Activated naive CD8-positive, alpha-beta T cell treated with anti-CD3 and anti-CD28 coated beads, Interleukin-2, amount 50 U/mL, for 24 hours (primary cell): ENCODE measurements at regions not wholly inside any gene's neighbourhood (a gene's known extent, or its start where the extent isn't known, plus 50 kb on each side); places are given as distances from the start of the nearest gene placed in this dataset.
"Not testable (repeated sequence)": the region's sequence is repeated elsewhere in the genome, so short reads cannot be mapped to it uniquely, and the experiment has no call there.

Experiments used
- ATAC-seq: fragments of 150-1000 bp; cut with Tn5 transposase; one replicate; pipeline ENCODE4 v1.10.0; 2021
- DNase-seq: peaks from one replicate; pipeline ENCODE4 v3.0.0; 2021
- H3K27ac Mint-ChIP-seq: one replicate; pipeline ENCODE4 v1.8.0; 2021; ENCODE audit warnings: mild to moderate bottlenecking, mixed read lengths
- H3K27me3 Mint-ChIP-seq: one replicate; pipeline ENCODE4 v1.8.0; 2021; ENCODE audit warnings: mixed read lengths
- H3K36me3 Mint-ChIP-seq: one replicate; pipeline ENCODE4 v1.8.0; 2021; ENCODE audit warnings: low read depth, mixed read lengths
- H3K4me1 Mint-ChIP-seq: one replicate; pipeline ENCODE4 v1.8.0; 2021; ENCODE audit warnings: mixed read lengths
- H3K4me3 Mint-ChIP-seq: one replicate; pipeline ENCODE4 v1.8.0; 2021; ENCODE audit warnings: mild to moderate bottlenecking, moderate library complexity, mixed read lengths
- H3K9me3 Mint-ChIP-seq: one replicate; pipeline ENCODE4 v1.8.0; 2021; ENCODE audit warnings: mixed read lengths

- Mint-ChIP-seq H3K27me3 (peaks cover 12% of the 10 kb centered on the region), H3K9me3 (no peaks in the 10 kb centered on the region), H3K4me1 (no peaks in the 10 kb centered on the region), H3K4me3 (no peak overlapping the region), H3K27ac (no peak overlapping the region), H3K36me3 (no peaks in the 10 kb centered on the region)
- ATAC-seq (no peak), DNase-seq (no peak)
These were observed 68.9 kb upstream of the CAPRIN1 start for GRCh38 chr11:33982661-33983060.

GRCh38 chr11:33980897-33981296, 70.6 kb upstream of the CAPRIN1 start:
- no peak for DNase-seq

DNA sequence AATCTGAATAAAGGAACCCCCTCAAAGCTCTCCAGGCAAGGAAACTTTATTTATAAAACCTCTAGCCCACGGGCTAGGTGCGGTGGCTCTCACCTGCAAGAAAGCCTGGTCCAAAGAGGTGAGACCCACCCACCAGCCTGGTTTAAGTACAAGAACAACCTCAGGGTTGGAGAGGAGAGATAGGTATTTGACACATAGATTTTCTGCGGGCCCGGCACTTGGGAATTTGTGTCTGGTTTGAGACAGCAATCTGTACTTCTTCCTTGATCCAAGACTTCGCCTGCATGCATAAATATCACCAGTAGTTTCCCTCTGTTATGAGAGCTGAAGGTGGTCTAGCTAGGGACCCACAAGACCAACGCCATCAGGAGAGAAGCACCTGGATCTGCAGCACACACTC, 73.2 kb upstream of the CAPRIN1 start:
- DNase-seq = no peak
- H3K9me3 Mint-ChIP-seq = no peaks in the 10 kb centered on the region
- no peak overlapping the region for H3K4me3 Mint-ChIP-seq
- no peaks in the 10 kb centered on the region for H3K4me1 Mint-ChIP-seq
- no peak for ATAC-seq
- H3K27ac Mint-ChIP-seq = no peak overlapping the region
- H3K36me3 Mint-ChIP-seq = no peaks in the 10 kb centered on the region
- H3K27me3 Mint-ChIP-seq = peaks cover 8% of the 10 kb centered on the region

More at GRCh38 chr11:33980897-33981296, 70.6 kb upstream of the CAPRIN1 start:
- no peak for ATAC-seq
- Mint-ChIP-seq H3K4me1 (no peaks in the 10 kb centered on the region), H3K27ac (no peak overlapping the region), H3K4me3 (no peak overlapping the region), H3K9me3 (no peaks in the 10 kb centered on the region), H3K27me3 (peaks cover 12% of the 10 kb centered on the region), H3K36me3 (no peaks in the 10 kb centered on the region)

DNA sequence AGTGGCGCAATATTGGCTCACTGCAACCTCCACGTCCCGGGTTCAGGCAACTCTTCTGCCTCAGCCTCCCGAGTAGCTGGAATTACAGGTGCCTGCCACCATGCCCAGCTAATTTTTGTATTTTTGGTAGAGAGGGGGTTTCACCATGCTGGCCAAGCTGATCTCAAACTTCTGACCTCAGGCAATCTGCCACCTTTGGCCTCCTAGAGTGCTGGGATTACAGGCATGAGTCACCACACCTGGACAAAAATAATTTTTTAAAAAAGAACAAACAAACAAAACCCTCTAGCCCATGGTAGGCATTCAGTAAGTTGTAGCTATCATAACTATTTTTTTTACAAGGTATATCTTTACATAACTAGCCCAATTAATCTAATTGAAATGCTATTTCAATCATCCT, 73.9 kb upstream of the CAPRIN1 start:
- no peak for ATAC-seq
- H3K9me3 Mint-ChIP-seq = no peaks in the 10 kb centered on the region
- no peak overlapping the region for H3K4me3 Mint-ChIP-seq
- H3K36me3 Mint-ChIP-seq = no peaks in the 10 kb centered on the region
- H3K27me3 Mint-ChIP-seq = peaks cover 11% of the 10 kb centered on the region
- DNase-seq = no peak
- H3K27ac Mint-ChIP-seq = no peak overlapping the region
- H3K4me1 Mint-ChIP-seq = no peaks in the 10 kb centered on the region

DNA sequence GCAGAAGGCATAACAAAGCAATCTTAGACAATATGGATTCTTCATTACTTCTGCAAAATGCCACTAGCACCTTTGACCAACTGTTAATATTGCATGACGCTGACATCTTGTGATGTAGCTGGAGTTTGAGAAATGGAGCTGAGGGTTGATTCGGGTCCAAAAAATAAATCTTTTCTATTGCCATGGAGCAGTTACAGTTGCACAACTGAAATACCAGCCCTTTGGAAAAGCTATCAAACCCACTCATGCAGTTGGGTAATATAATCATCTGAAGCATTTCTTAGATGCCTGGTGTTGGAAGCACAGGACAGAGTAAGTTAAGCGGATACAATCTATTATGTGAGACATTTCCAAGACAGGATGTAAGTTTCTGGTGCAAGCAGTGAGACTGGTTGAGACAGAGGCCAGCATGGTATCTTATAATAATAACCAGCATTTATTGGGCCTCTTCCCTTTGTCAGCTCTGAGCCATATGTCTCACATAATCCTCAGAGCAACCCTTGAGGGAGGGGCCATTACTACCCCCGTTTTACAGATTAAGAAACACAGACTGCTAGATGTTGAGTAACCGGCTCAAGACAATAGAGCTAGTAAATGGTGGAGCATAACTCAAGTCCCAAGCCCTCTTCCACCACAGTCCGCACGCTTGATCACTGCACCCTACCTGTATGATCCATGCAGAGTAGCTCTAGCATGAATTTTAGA, 74.9 kb upstream of the CAPRIN1 start:
- Mint-ChIP-seq H3K36me3 (no peaks in the 10 kb centered on the region), H3K27me3 (peaks cover 13% of the 10 kb centered on the region), H3K9me3 (no peaks in the 10 kb centered on the region), H3K27ac (no peak overlapping the region), H3K4me3 (no peak overlapping the region), H3K4me1 (no peaks in the 10 kb centered on the region)
- ATAC-seq (no peak), DNase-seq (no peak)

DNA sequence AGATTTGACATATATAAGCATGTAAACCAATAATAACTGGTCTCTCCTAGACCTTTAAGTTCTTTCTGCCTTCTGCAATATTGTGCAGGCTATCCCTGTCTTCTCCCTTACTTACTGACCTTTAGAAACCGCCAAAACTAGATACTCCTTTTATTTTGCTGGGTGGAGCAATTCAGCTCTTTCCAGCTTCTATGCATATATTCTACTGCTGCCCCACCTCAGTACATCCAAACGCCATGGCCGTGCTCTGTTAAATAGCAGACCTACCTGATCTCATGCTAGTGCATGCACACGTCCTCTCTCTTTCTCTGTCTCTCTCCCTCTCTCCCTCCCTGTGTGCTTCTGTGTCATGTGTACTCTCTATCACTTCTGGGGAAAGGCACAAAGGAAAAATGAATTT, 76.7 kb upstream of the CAPRIN1 start:
- no peaks in the 10 kb centered on the region for H3K36me3 Mint-ChIP-seq
- H3K27ac Mint-ChIP-seq = no peak overlapping the region
- no peak for DNase-seq
- no peak overlapping the region for H3K4me3 Mint-ChIP-seq
- H3K4me1 Mint-ChIP-seq = no peaks in the 10 kb centered on the region
- ATAC-seq = no peak
- peaks cover 14% of the 10 kb centered on the region for H3K27me3 Mint-ChIP-seq
- H3K9me3 Mint-ChIP-seq = no peaks in the 10 kb centered on the region

GRCh38 chr11:33971530-33971929, 79.7 kb upstream of the LMO2 start:
- ATAC-seq, H3K4me1 Mint-ChIP-seq, H3K4me3 Mint-ChIP-seq: not testable (repeated sequence)

GRCh38 chr11:33970984-33971466, 79.1 kb upstream of the LMO2 start:
- H3K36me3 Mint-ChIP-seq = no peaks in the 10 kb centered on the region
- no peak overlapping the region for H3K27ac Mint-ChIP-seq
- no peaks in the 10 kb centered on the region for H3K9me3 Mint-ChIP-seq
- H3K4me1 Mint-ChIP-seq = no peaks in the 10 kb centered on the region
- DNase-seq = peak; percentile 5
- H3K27me3 Mint-ChIP-seq = peaks cover 16% of the 10 kb centered on the region
- no peak overlapping the region for H3K4me3 Mint-ChIP-seq
- peak; percentile 52 for ATAC-seq

More at GRCh38 chr11:33971530-33971929, 79.7 kb upstream of the LMO2 start:
- not testable (repeated sequence) for H3K27ac Mint-ChIP-seq, H3K36me3 Mint-ChIP-seq, H3K9me3 Mint-ChIP-seq, DNase-seq
- H3K27me3 Mint-ChIP-seq = peaks cover 15% of the 10 kb centered on the region

- Mint-ChIP-seq H3K9me3 (no peaks in the 10 kb centered on the region), H3K36me3 (no peaks in the 10 kb centered on the region), H3K4me3 (no peak overlapping the region), H3K4me1 (no peaks in the 10 kb centered on the region), H3K27ac (no peak overlapping the region), H3K27me3 (peaks cover 18% of the 10 kb centered on the region)
- ATAC-seq (no peak), DNase-seq (no peak)
These were observed 75.6 kb upstream of the LMO2 start for GRCh38 chr11:33967451-33967850.

DNA sequence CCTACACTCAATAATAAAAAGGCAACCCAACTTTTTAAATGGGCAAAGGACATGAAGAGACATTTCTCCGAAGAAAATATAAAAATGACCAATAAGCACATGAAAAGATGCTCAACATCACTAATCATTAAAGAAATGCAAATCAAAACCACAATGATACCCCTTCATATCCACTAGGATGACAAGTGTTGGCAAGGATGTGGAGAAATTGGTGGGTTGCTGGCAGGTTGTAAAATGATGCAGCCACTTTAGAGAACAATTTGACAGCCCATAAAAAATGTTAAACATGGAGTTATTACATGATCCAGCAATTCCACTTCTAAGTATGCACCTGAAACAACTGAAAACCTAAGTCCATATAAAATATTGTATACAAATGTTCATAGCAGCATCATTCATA, 73.2 kb upstream of the LMO2 start:
- Mint-ChIP-seq H3K27ac (no peak overlapping the region), H3K9me3 (no peaks in the 10 kb centered on the region), H3K4me1 (no peaks in the 10 kb centered on the region), H3K36me3 (no peaks in the 10 kb centered on the region), H3K4me3 (no peak overlapping the region), H3K27me3 (peaks cover 16% of the 10 kb centered on the region)
- ATAC-seq (no peak), DNase-seq (no peak)

GRCh38 chr11:33959855-33960400, 68.1 kb upstream of the LMO2 start:
- Mint-ChIP-seq H3K27me3 (peaks cover 18% of the 10 kb centered on the region), H3K9me3 (no peaks in the 10 kb centered on the region), H3K4me1 (no peaks in the 10 kb centered on the region), H3K4me3 (no peak overlapping the region), H3K27ac (no peak overlapping the region), H3K36me3 (no peaks in the 10 kb centered on the region)
- ATAC-seq (no peak), DNase-seq (no peak)

GRCh38 chr11:33957304-33957917, 65.5 kb upstream of the LMO2 start:
- no peaks in the 10 kb centered on the region for H3K4me1 Mint-ChIP-seq
- ATAC-seq = no peak
- no peaks in the 10 kb centered on the region for H3K9me3 Mint-ChIP-seq
- peaks cover 18% of the 10 kb centered on the region for H3K27me3 Mint-ChIP-seq
- DNase-seq = no peak
- no peak overlapping the region for H3K4me3 Mint-ChIP-seq
- H3K36me3 Mint-ChIP-seq = no peaks in the 10 kb centered on the region
- H3K27ac Mint-ChIP-seq = no peak overlapping the region

DNA sequence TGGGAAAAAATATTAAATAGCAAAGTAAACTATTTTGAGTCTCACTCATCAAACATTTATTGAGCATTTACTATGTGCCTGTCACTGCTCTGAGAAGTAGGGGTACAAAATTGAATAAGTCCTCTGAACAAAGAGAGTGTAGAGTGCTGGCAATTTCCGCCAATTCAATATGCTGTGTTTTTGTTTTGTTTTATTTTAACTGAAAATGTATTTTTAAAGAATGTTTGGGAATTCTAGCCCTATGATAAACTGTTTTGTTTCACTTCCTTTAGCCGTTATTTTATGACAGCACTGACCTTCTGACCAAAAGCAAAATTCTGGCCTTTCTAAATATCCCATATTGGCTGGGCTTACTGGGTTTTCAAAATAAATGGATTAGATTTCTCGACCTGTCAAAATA, 64.7 kb upstream of the LMO2 start:
- DNase-seq (no peak), ATAC-seq (no peak)
- no peak overlapping the region for H3K4me3 Mint-ChIP-seq
- H3K36me3 Mint-ChIP-seq = no peaks in the 10 kb centered on the region
- H3K27ac Mint-ChIP-seq = no peak overlapping the region
- no peaks in the 10 kb centered on the region for H3K4me1 Mint-ChIP-seq
- peaks cover 17% of the 10 kb centered on the region for H3K27me3 Mint-ChIP-seq
- no peaks in the 10 kb centered on the region for H3K9me3 Mint-ChIP-seq

- no peaks in the 10 kb centered on the region for H3K9me3 Mint-ChIP-seq
- H3K4me3 Mint-ChIP-seq = no peak overlapping the region
- DNase-seq (no peak), ATAC-seq (no peak)
- no peaks in the 10 kb centered on the region for H3K4me1 Mint-ChIP-seq
- no peaks in the 10 kb centered on the region for H3K36me3 Mint-ChIP-seq
- H3K27me3 Mint-ChIP-seq = peaks cover 19% of the 10 kb centered on the region
- no peak overlapping the region for H3K27ac Mint-ChIP-seq
These were observed 61.4 kb upstream of the LMO2 start for GRCh38 chr11:33953289-33953688.

GRCh38 chr11:33952805-33953204, 60.9 kb upstream of the LMO2 start:
- no peaks in the 10 kb centered on the region for H3K9me3 Mint-ChIP-seq
- no peak for ATAC-seq

More at GRCh38 chr11:33952805-33953204, 60.9 kb upstream of the LMO2 start:
- no peak overlapping the region for H3K27ac Mint-ChIP-seq
- H3K4me1 Mint-ChIP-seq = no peaks in the 10 kb centered on the region
- H3K27me3 Mint-ChIP-seq = peaks cover 19% of the 10 kb centered on the region
- no peak overlapping the region for H3K4me3 Mint-ChIP-seq
- no peak for DNase-seq
- H3K36me3 Mint-ChIP-seq = no peaks in the 10 kb centered on the region
